OCI-LY3 (cell line): ENCODE measurements at regions not wholly inside any gene's neighbourhood (a gene's known extent, or its start where the extent isn't known, plus 50 kb on each side); places are given as distances from the start of the nearest gene placed in this dataset.

Experiments
- EZH2phosphoT487 ChIP-seq: fragments of 200-600 bp; shearing (Covaris generic); IDR thresholded peaks from 2 replicates; pipeline ENCODE4 v1.6.1; 2018; ENCODE audit warnings: antibody characterized with exemption, mixed run types, low read depth
- TF ChIP-seq, protein P1 (sequence below): fragments of 200-600, 300-600 bp; sonication (generic); IDR thresholded peaks from 2 replicates; pipeline ENCODE4 v1.5.1; 2014; ENCODE audit warnings: antibody characterized with exemption, low read length, low read depth

DNA sequence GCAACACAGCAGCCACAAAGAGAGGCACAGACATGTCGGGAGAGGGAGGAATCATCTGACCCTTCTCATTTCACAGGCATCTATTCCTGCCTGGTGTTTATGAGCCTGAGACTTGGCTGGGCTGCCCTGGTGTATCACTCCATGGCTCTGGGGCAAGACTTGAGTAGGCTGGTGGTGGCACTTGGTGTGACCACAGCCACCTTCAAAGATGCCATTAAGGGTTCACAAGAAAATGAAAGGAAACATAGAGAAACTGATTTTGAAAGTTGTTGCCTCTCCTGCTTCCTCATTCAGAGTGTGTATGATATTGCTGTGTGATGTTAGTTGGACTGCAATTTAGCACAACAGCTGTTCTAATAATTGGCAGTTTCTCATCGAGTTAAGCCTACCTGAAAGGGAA is 298.8 kb downstream of the FAM72C start:
- TF ChIP-seq, protein P1, sequence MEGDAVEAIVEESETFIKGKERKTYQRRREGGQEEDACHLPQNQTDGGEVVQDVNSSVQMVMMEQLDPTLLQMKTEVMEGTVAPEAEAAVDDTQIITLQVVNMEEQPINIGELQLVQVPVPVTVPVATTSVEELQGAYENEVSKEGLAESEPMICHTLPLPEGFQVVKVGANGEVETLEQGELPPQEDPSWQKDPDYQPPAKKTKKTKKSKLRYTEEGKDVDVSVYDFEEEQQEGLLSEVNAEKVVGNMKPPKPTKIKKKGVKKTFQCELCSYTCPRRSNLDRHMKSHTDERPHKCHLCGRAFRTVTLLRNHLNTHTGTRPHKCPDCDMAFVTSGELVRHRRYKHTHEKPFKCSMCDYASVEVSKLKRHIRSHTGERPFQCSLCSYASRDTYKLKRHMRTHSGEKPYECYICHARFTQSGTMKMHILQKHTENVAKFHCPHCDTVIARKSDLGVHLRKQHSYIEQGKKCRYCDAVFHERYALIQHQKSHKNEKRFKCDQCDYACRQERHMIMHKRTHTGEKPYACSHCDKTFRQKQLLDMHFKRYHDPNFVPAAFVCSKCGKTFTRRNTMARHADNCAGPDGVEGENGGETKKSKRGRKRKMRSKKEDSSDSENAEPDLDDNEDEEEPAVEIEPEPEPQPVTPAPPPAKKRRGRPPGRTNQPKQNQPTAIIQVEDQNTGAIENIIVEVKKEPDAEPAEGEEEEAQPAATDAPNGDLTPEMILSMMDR, result no peak
- no peak for TF ChIP-seq EZH2phosphoT487
